Neural cell (in vitro differentiated cells): ENCODE measurements at regions not wholly inside any gene's neighbourhood (a gene's known extent, or its start where the extent isn't known, plus 50 kb on each side); places are given as distances from the start of the nearest gene placed in this dataset.

Source experiments
- H2AFZ ChIP-seq: fragments of 200-600, 300-800 bp; sonication (generic), shearing (Covaris generic); 2 replicates; pipeline ENCODE4 v1.6.0; 2014; ENCODE audit warnings: low read depth, mild to moderate bottlenecking, antibody characterized with exemption, low read length, moderate library complexity
- H3F3A ChIP-seq: fragments of 200-600 bp; shearing (Covaris generic); 2 replicates; pipeline ENCODE4 v1.6.1; 2016; ENCODE audit warnings: mild to moderate bottlenecking, moderate library complexity, mixed read lengths, antibody characterized with exemption, low read length; ENCODE audit not compliant: insufficient read depth, poor library complexity, severe bottlenecking
- H3K27ac ChIP-seq: fragments of 200-600, 300-800 bp; sonication (generic), shearing (Covaris generic); 2 replicates; pipeline ENCODE4 v1.5.1; 2014; ENCODE audit warnings: mild to moderate bottlenecking, low read length, moderate library complexity
- H3K27me3 ChIP-seq: fragments of 300-800, 200-600 bp; sonication (generic), shearing (Covaris generic); 2 replicates; pipeline ENCODE4 v1.6.0; 2014; ENCODE audit warnings: mild to moderate bottlenecking, low read depth, low read length, moderate library complexity; ENCODE audit not compliant: insufficient read depth
- H3K36me3 ChIP-seq: fragments of 300-800, 200-600 bp; sonication (generic), shearing (Covaris generic); 2 replicates; pipeline ENCODE4 v1.5.1; 2014; ENCODE audit warnings: mild to moderate bottlenecking, antibody characterized with exemption, low read length, moderate library complexity; ENCODE audit not compliant: insufficient read depth
- H3K4me2 ChIP-seq: fragments of 300-800, 200-600 bp; sonication (generic), shearing (Covaris generic); 2 replicates; pipeline ENCODE4 v1.6.0; 2014; ENCODE audit warnings: mild to moderate bottlenecking, low read length
- H3K4me3 ChIP-seq: fragments of 300-800, 200-600 bp; sonication (generic), shearing (Covaris generic); 2 replicates; pipeline ENCODE4 v1.5.1; 2014; ENCODE audit warnings: mild to moderate bottlenecking, low read length, moderate library complexity
- H3K79me2 ChIP-seq: fragments of 200-600 bp; shearing (Covaris generic); replicated peaks from 2 replicates; pipeline ENCODE4 v1.6.0; 2014; ENCODE audit warnings: mild to moderate bottlenecking, low read length, moderate library complexity; ENCODE audit not compliant: insufficient read depth
- H3K9ac ChIP-seq: fragments of 300-800, 200-600 bp; sonication (generic), shearing (Covaris generic); 2 replicates; pipeline ENCODE4 v1.6.1; 2016; ENCODE audit warnings: mild to moderate bottlenecking, low read length, mixed read lengths
- H3K9me2 ChIP-seq: fragments of 200-600 bp; shearing (Covaris generic); 2 replicates; pipeline ENCODE4 v1.6.1; 2016; ENCODE audit warnings: mild to moderate bottlenecking, low read length, mixed read lengths; ENCODE audit not compliant: insufficient read depth
- H3K9me3 ChIP-seq: fragments of 200-600, 300-800 bp; sonication (generic), shearing (Covaris generic); 2 replicates; pipeline ENCODE4 v1.6.1; 2016; ENCODE audit warnings: mild to moderate bottlenecking, mixed run types, low read length, moderate library complexity, mixed read lengths
- H4K20me1 ChIP-seq: fragments of 200-600 bp; shearing (Covaris generic); 2 replicates; pipeline ENCODE4 v1.6.1; 2016; ENCODE audit warnings: mild to moderate bottlenecking, mixed run types; ENCODE audit not compliant: insufficient read depth
- CTCF ChIP-seq: fragments of 450-650 bp; IDR thresholded peaks from 2 replicates; pipeline ENCODE4 v1.5.1; 2014; ENCODE audit warnings: antibody characterized with exemption, mild to moderate bottlenecking, moderate library complexity; ENCODE audit not compliant: poor library complexity, severe bottlenecking
- EP300 ChIP-seq: fragments of 450-650 bp; conservative IDR thresholded peaks from 2 replicates; pipeline ENCODE4 v1.6.1; 2014; ENCODE audit warnings: antibody characterized with exemption, mild to moderate bottlenecking, moderate library complexity; ENCODE audit not compliant: poor library complexity, severe bottlenecking
- EZH2 ChIP-seq: fragments of 200-600, 300-800 bp; shearing (Covaris generic), sonication (generic); IDR thresholded peaks from 2 replicates; pipeline ENCODE4 v1.6.1; 2014; ENCODE audit warnings: antibody characterized with exemption, low read length, borderline replicate concordance, mild to moderate bottlenecking; ENCODE audit not compliant: insufficient read depth, poor library complexity, severe bottlenecking
- MXI1 ChIP-seq: fragments of 450-650 bp; conservative IDR thresholded peaks from 2 replicates; pipeline ENCODE4 v1.6.1; 2014; ENCODE audit warnings: antibody characterized with exemption, mild to moderate bottlenecking; ENCODE audit not compliant: poor library complexity, severe bottlenecking
- POLR2AphosphoS5 ChIP-seq: IDR thresholded peaks from 2 replicates; pipeline ENCODE4 v1.6.1; 2012
- REST ChIP-seq: IDR thresholded peaks from 2 replicates; pipeline ENCODE4 v1.6.1; 2012; ENCODE audit warnings: borderline replicate concordance
- SMC3 ChIP-seq: fragments of 450-650 bp; conservative IDR thresholded peaks from 2 replicates; pipeline ENCODE4 v1.6.1; 2014; ENCODE audit warnings: antibody characterized with exemption, mild to moderate bottlenecking, moderate library complexity; ENCODE audit not compliant: poor library complexity
- TAF1 ChIP-seq: IDR thresholded peaks from 2 replicates; pipeline ENCODE4 v1.6.1; 2012; ENCODE audit warnings: low read depth

GRCh38 chr13:42720858-42721219, 60.5 kb upstream of the FAM216B start:
- TF ChIP-seq REST (no peak), CTCF (no peak), EZH2 (no peak), SMC3 (no peak), EP300 (no peak), MXI1 (no peak), TAF1 (no peak), POLR2AphosphoS5 (no peak)
- H3K9ac ChIP-seq = no peak overlapping the region
- no peaks in the 10 kb centered on the region for H3K79me2 ChIP-seq
- no peaks in the 10 kb centered on the region for H4K20me1 ChIP-seq
- H3K27me3 ChIP-seq = no peaks in the 10 kb centered on the region
- H3K4me2 ChIP-seq = no peak overlapping the region
- H2AFZ ChIP-seq = no peak overlapping the region
- H3K9me2 ChIP-seq = no peaks in the 10 kb centered on the region
- H3K9me3 ChIP-seq = no peaks in the 10 kb centered on the region
- no peak overlapping the region for H3K4me3 ChIP-seq
- no peaks in the 10 kb centered on the region for H3K36me3 ChIP-seq
- no peaks in the 10 kb centered on the region for H3F3A ChIP-seq
- no peak overlapping the region for H3K27ac ChIP-seq

GRCh38 chr13:42722883-42723539, 58.4 kb upstream of the FAM216B start:
- no peak for TF ChIP-seq MXI1
- no peak for TF ChIP-seq POLR2AphosphoS5
- no peak for TF ChIP-seq TAF1
- no peak for TF ChIP-seq EZH2
- H3K36me3 ChIP-seq = no peaks in the 10 kb centered on the region
- no peaks in the 10 kb centered on the region for H3F3A ChIP-seq
- no peaks in the 10 kb centered on the region for H4K20me1 ChIP-seq
- no peak overlapping the region for H3K4me2 ChIP-seq
- no peak overlapping the region for H3K9ac ChIP-seq
- no peak overlapping the region for H3K4me3 ChIP-seq
- H3K9me2 ChIP-seq = no peaks in the 10 kb centered on the region
- H3K27me3 ChIP-seq = no peaks in the 10 kb centered on the region
- H3K9me3 ChIP-seq = no peaks in the 10 kb centered on the region
- no peak overlapping the region for H2AFZ ChIP-seq
- no peak overlapping the region for H3K27ac ChIP-seq
- no peaks in the 10 kb centered on the region for H3K79me2 ChIP-seq
